ENCODE measurements at regions not wholly inside any gene's neighbourhood (a gene's known extent, or its start where the extent isn't known, plus 50 kb on each side); places are given as distances from the start of the nearest gene placed in this dataset.

GRCh38 chrX:136963973-136964372, 69.8 kb downstream of the GPR101 start:
- no peak for TF ChIP-seq CTCF (IDR thresholded peaks at IDR 0.05; ENCODE audit: poor library complexity, severe bottlenecking)
- TF ChIP-seq REST (IDR thresholded peaks at IDR 0.05; ENCODE audit: borderline replicate concordance): no peak
- no peak for TF ChIP-seq POLR2AphosphoS5 (IDR thresholded peaks at IDR 0.05)
- no peak for TF ChIP-seq EZH2 (IDR thresholded peaks at IDR 0.05; ENCODE audit: borderline replicate concordance, insufficient read depth, low read length, poor library complexity, severe bottlenecking)
- no peak for TF ChIP-seq RAD21 (conservative IDR thresholded peaks at IDR 0.05)
- no peak for TF ChIP-seq SMC3 (conservative IDR thresholded peaks at IDR 0.05; ENCODE audit: poor library complexity)
- TF ChIP-seq TAF1 (IDR thresholded peaks at IDR 0.05; ENCODE audit: low read depth): no peak
